ENCODE measurements at regions not wholly inside any gene's neighbourhood (a gene's known extent, or its start where the extent isn't known, plus 50 kb on each side); places are given as distances from the start of the nearest gene placed in this dataset.

GRCh38 chr9:74358959-74359358, 138.2 kb upstream of the RORB start:
- TF ChIP-seq, protein P1, sequence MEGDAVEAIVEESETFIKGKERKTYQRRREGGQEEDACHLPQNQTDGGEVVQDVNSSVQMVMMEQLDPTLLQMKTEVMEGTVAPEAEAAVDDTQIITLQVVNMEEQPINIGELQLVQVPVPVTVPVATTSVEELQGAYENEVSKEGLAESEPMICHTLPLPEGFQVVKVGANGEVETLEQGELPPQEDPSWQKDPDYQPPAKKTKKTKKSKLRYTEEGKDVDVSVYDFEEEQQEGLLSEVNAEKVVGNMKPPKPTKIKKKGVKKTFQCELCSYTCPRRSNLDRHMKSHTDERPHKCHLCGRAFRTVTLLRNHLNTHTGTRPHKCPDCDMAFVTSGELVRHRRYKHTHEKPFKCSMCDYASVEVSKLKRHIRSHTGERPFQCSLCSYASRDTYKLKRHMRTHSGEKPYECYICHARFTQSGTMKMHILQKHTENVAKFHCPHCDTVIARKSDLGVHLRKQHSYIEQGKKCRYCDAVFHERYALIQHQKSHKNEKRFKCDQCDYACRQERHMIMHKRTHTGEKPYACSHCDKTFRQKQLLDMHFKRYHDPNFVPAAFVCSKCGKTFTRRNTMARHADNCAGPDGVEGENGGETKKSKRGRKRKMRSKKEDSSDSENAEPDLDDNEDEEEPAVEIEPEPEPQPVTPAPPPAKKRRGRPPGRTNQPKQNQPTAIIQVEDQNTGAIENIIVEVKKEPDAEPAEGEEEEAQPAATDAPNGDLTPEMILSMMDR (IDR thresholded peaks at IDR 0.05; ENCODE audit: insufficient read depth, low read length, missing control alignments) = no peak
- POLR2A ChIA-PET = no interaction called here
- CTCF ChIA-PET = no interaction called here
- H3K4me3 ChIP-seq (ENCODE audit: low read depth, low read length) = no peak overlapping the region
- DNase-seq (ENCODE audit: low read depth, low spot score) = no peak

- TF ChIP-seq, protein P1 (IDR thresholded peaks at IDR 0.05; ENCODE audit: insufficient read depth, low read length, missing control alignments) = no peak
- POLR2A ChIA-PET = no interaction called here
- CTCF ChIA-PET = no interaction called here
- no peak overlapping the region for H3K4me3 ChIP-seq (ENCODE audit: low read depth, low read length)
- no peak for DNase-seq (ENCODE audit: low read depth, low spot score)
Observed at GRCh38 chr9:74361508-74361907, 135.6 kb upstream of the RORB start.

- H3K4me3 ChIP-seq (ENCODE audit: low read depth, low read length) = no peak overlapping the region
- TF ChIP-seq, protein P1 (IDR thresholded peaks at IDR 0.05; ENCODE audit: insufficient read depth, low read length, missing control alignments) = no peak
- CTCF ChIA-PET = no interaction called here
- POLR2A ChIA-PET = no interaction called here
- DNase-seq (ENCODE audit: low read depth, low spot score) = no peak
Observed at GRCh38 chr9:74362423-74362822, 134.7 kb upstream of the RORB start.

- TF ChIP-seq, protein P1 (IDR thresholded peaks at IDR 0.05; ENCODE audit: insufficient read depth, low read length, missing control alignments) = no peak
- ChIA-PET POLR2A (no interaction called here), CTCF (no interaction called here)
- no peak overlapping the region for H3K4me3 ChIP-seq (ENCODE audit: low read depth, low read length)
- DNase-seq (ENCODE audit: low read depth, low spot score) = no peak
Observed at GRCh38 chr9:74366111-74366510, 131.0 kb upstream of the RORB start.

- no peak overlapping the region for H3K4me3 ChIP-seq (ENCODE audit: low read depth, low read length)
- DNase-seq (ENCODE audit: low read depth, low spot score) = no peak
- CTCF ChIA-PET = no interaction called here
- TF ChIP-seq, protein P1 (IDR thresholded peaks at IDR 0.05; ENCODE audit: insufficient read depth, low read length, missing control alignments) = no peak
- POLR2A ChIA-PET = no interaction called here
Observed at GRCh38 chr9:74369844-74370243, 127.3 kb upstream of the RORB start.

GRCh38 chr9:74373348-74373747, 123.8 kb upstream of the RORB start:
- TF ChIP-seq, protein P1 (IDR thresholded peaks at IDR 0.05; ENCODE audit: insufficient read depth, low read length, missing control alignments) = no peak
- no peak for DNase-seq (ENCODE audit: low read depth, low spot score)
- ChIA-PET POLR2A (no interaction called here), CTCF (no interaction called here)
- H3K4me3 ChIP-seq (ENCODE audit: low read depth, low read length) = no peak overlapping the region

Measured in AG04449 (cell line).